Tongue (tissue), 1 donor: ENCODE measurements at regions not wholly inside any gene's neighbourhood (a gene's known extent, or its start where the extent isn't known, plus 50 kb on each side); places are given as distances from the start of the nearest gene placed in this dataset.
"Not testable (repeated sequence)": the region's sequence is repeated elsewhere in the genome, so short reads cannot be mapped to it uniquely, and the experiment has no call there.

Experiments
- DNase-seq: peaks from one replicate; pipeline ENCODE4 v3.0.0-alpha.2; 2015

DNA sequence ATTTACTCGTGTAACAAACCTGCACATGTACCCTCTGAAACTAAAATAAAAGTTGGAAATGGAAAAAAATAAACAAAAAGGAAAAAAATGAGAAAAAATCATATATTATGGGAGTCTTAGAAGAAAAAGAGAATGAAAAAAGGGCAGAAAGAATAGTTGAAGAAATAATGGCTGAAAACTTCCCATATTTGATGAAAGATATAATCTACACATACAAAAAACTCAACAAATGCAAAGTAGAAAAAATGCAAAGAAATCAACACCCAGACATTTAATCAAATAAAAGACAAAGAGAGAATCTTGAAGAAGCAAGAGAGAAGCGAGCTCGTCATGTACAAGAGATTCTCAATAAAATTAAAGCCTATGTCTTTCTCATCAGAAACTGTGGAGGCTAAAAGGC is 73.8 kb downstream of the SLC25A46 start:
- DNase-seq: no peak

GRCh38 chr5:110815916-110816605 is 77.3 kb downstream of the SLC25A46 start:
- DNase-seq: no peak

DNA sequence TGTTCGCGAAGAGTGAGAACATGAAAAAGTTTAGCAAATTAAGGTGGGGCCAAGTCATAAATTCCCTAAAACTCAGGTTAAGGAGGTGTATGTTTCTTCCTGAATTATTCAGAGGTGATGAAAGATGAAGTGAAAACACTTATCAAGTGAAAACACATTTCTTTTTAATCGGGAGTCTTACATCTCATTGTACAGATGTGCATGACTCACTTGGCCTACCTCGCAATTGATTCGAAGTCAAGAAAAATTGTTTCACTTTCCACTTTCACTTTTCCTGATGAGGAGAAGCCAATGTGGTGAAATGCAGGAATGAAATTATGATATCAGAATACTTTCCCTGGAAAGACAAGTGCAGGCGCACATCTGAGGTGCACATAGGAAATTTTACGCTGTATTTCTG is 78.7 kb downstream of the SLC25A46 start:
- no peak for DNase-seq

DNA sequence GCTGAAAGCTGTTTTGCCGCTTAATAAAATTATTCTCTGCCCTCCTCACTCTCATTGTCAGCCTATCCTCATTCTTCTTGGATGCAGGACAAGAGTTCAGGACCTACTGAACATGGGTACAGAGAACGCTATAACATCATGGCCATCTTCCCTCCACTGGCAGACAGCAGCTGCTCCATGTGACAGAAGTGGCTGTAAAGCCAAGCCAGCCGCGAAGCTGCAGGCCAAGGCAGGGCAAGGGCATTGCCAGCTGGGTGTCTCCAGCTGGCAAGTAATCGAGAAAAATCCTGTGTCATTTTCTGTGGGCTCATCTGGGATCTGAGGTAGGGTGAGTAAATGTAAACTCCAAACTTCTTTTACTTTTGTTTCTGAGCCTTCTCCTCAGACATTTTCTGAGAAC is 84.8 kb downstream of the SLC25A46 start:
- DNase-seq: peak; percentile 3

DNA sequence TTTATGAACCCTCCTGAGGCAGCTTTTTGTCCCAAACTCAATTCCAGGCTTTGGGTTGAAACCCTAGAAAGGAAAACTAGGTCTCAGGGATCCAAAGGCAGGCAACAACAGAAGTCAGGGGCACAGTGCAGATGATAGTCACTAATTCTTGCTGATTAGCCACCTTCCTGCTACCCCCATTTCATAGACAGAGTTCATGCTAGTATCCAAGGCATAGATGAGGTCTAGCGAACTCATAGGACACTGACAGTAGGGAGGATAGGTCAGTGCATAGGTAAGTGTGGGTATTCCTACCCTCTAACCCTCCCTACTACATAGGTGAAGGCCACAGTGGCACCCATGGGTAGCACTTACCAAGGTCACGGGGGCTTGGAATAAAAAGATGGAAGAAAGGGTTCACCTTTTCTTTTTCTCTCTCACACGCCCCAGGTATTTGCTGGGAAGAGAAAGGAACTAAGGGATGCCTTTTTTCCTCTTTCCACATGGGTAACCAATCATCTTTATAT is 86.2 kb downstream of the SLC25A46 start:
- DNase-seq: no peak

- DNase-seq: no peak
Observed at GRCh38 chr5:110832683-110833082, 93.9 kb downstream of the SLC25A46 start.

GRCh38 chr5:110834933-110835332 is 96.1 kb downstream of the SLC25A46 start:
- not testable (repeated sequence) for DNase-seq

GRCh38 chr5:110836851-110837250 is 98.0 kb downstream of the SLC25A46 start:
- DNase-seq: peak; percentile 7

GRCh38 chr5:110838357-110838756 is 99.5 kb downstream of the SLC25A46 start:
- not testable (repeated sequence) for DNase-seq

DNA sequence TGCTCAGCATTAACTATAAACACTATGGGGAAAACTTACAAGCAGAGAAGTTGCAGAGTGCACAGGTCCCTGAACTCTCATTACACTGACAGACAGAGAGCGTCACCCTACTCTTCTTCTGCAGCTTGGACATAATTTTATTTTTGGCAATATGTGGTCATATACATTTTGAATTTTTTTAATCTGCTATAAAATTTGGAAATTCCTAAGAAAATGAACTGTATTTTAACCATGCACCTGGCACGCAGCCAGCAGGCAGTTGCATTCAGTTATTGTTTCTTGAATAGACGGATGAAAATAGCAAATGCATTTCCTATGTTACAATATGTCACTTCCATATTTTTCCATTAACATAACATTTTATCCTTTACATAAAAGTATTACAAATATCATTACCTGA is 100.2 kb downstream of the SLC25A46 start:
- peak; percentile 6 for DNase-seq

GRCh38 chr5:110840347-110840960 is 101.6 kb downstream of the SLC25A46 start:
- DNase-seq: no peak

DNA sequence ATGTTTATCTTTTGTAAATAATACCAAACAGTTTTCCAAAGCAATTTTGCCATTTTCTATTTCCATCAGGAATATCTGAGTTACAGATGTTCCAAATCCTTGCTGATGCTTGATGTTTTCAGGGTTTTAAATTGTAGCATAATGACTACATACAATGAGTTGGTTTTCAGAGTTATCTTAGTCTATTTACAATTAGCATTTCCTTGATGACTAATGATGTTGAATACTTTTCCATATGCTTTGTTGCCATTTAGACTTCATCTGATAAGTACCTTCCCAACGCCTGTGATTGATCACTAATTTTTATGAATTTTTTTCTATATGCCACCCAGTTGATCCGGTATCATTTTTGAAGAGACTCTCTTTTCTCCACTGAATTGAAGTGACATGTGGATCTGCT is 102.3 kb downstream of the SLC25A46 start:
- no peak for DNase-seq

DNA sequence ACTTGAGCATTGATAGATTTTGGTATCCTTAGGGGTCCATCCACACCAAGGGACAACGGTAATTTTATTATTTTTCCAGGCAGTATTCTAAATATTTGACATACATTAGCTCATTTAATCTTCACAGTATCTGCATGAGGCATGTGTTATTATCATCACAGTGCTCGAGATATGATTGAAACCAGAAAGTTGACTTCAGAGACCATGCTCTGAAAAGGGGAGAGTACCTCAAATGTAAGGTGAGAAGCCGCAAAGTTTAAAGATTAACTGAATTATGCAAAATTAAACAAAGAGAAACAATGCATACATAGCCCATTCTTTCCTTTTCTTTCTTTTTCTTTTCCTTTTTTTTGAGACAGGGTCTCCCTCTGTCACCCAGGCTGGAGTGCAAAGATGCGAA is 104.1 kb downstream of the SLC25A46 start:
- DNase-seq: no peak

DNA sequence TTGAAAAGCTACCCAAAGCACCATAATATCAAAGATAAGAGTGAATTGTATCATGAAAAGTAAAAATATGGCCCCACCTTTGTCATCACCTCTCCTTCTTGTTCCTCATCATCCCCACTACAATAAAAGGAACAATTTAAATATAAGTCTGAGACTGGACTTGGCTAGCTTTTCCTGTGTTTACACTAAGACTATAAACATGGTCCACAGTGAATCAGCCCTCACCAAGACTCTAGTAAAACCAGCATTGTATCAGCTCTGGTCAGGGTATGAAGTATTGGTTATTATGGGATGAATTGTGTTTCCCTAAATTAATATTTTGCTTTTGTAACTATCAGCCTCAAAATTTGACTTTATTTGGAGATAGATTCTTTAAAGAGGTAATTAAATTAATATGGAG is 105.4 kb downstream of the SLC25A46 start:
- DNase-seq: no peak

GRCh38 chr5:110846398-110847001 is 107.7 kb downstream of the SLC25A46 start:
- DNase-seq: no peak

DNA sequence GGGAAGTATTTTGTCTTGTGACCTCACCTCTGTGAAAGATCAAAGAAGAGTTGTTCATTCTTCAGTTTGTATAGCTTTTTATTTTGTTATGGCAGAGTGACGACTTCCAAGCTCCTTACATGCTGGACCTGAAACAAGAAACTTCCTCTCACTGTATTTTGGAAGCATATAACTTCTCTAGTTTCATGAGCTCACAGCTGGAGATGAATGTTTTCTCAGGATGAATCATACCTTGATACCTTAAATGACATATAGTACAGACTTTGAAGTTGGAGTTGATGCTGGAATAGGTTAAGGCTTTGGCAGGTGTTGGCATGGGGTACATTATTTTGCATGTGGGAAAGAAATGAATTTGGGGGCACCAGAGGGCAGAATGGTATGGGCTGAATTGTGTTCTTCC is 112.5 kb downstream of the SLC25A46 start:
- no peak for DNase-seq

- DNase-seq: no peak
Observed at GRCh38 chr5:110852053-110852452, 113.2 kb downstream of the SLC25A46 start.

- no peak for DNase-seq
Observed at GRCh38 chr5:110852541-110852940, 113.7 kb downstream of the SLC25A46 start.

DNA sequence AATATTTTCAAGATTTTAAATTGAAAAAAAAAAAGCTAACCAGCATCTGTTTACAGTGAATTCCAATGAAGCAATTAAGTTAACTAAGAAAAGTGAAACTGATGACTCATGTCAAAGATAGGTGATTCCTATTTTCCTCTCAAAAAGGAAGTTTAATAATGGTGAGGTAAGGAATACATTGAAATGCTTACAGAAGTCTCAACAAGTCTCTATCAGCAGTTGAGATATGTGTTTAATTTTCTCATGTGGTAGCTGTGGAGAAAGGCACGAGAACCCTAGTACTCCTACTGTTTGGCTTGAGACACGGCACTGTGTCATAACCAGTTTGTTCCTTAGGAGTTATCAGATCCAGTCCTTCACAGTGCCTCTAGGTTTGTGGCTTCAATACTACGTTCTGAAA is 114.5 kb downstream of the SLC25A46 start:
- DNase-seq: no peak

- DNase-seq: no peak
Observed at GRCh38 chr5:110854200-110854599, 115.4 kb downstream of the SLC25A46 start.

DNA sequence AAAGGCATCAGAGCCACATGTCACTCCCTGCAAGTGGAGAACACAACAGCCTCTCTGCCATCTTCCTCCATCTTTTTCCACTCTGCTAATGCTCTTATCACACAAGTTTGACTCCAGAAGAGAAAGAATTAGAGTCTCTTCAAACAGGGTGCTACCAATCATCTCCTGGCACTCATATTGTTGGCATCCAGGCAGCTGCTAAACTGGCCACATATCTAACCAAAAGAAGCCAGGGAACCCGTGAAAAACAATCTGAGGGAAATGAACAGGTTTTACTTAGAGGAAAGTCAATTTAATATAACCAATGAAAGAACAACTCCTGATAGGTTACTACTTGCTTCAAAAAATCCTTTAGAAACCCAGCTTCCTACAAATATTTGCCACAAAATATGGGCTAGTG is 117.2 kb downstream of the SLC25A46 start:
- no peak for DNase-seq

DNA sequence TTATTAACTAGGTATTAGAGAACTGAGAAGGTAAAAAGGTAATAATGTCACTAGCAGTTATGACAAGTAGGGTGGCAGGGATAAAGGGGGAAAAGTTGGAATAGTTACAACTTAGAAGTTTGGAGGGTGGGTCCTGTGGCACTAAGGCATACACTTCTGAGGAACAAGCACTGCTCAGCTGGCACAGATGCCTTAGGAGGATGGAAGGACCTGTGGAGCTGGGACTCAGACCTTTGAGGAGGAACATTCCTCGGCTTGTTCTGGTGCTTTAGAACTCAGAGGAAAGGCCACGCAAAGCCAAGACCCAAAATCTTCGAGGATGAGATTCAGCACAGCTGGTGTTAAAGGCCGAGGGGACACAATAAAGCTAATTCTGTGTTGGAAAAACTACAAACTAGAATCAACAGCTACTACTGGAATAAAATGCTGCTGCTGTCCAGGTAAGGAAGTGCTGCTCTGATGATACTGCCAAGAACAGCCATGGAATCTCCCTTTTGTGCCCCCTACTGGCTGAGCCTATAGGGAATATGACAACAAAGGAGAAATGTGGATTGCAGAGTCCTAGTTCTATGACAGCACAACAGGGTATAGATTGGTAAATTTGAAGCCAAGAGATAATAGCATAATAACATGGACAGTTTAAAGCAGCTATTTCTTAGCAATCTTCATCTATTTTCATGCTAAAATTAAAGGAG is 126.7 kb downstream of the SLC25A46 start:
- peak; percentile 29 for DNase-seq

GRCh38 chr5:110869927-110870326 is 131.1 kb downstream of the SLC25A46 start:
- DNase-seq: no peak
